K562 (cell line): ENCODE measurements at regions not wholly inside any gene's neighbourhood (a gene's known extent, or its start where the extent isn't known, plus 50 kb on each side); places are given as distances from the start of the nearest gene placed in this dataset.
A peak's percentile ranks its signal among the peaks of the same experiment; 100 is the strongest.

Experiments used
- ATF1 ChIP-seq, 2 experiments: fragments of 450-650 bp in 1 of 2; IDR thresholded peaks; 2 replicates each; pipeline ENCODE4 v1.6.1; 2016; ENCODE audit warnings: missing compliant biosample characterization in 1 of 2, missing genetic modification characterization in 1 of 2
- CBFA2T2 ChIP-seq: fragments of 450-650 bp; conservative IDR thresholded peaks from 2 replicates; pipeline ENCODE4 v1.6.1; 2017; ENCODE audit warnings: mild to moderate bottlenecking
- EP300 ChIP-seq: IDR thresholded peaks from 2 replicates; pipeline ENCODE4 v1.6.1; 2012; ENCODE audit warnings: low read length, improper control_type of control experiment
- ETV5 ChIP-seq: sonication (generic); formaldehyde crosslinking; IDR thresholded peaks from 2 replicates; pipeline ENCODE4 v1.4.0; 2020; ENCODE audit warnings: low read depth, mild to moderate bottlenecking, missing genetic modification reagents
- FOXM1 ChIP-seq, 2 experiments: fragments of 450-650 bp in 1 of 2; sonication (generic) in 1 of 2; formaldehyde crosslinking in 1 of 2; IDR thresholded peaks; 2 replicates each; pipeline versions ENCODE4 v1.6.1 to v1.9.0; 2017 to 2022; ENCODE audit warnings: low read depth in 2 of 2, mild to moderate bottlenecking in 2 of 2, missing genetic modification reagents in 1 of 2, moderate library complexity in 1 of 2
- FOXO4 ChIP-seq: fragments of 450-650 bp; formaldehyde crosslinking; IDR thresholded peaks from 2 replicates; pipeline ENCODE4 v1.4.0; 2020; ENCODE audit warnings: mild to moderate bottlenecking, moderate library complexity
- HDAC1 ChIP-seq, 2 experiments: fragments of 450-650 bp; IDR thresholded peaks; 2 replicates each; pipeline ENCODE4 v1.6.1; 2016 to 2017; ENCODE audit warnings: inconsistent platforms in 1 of 2, mild to moderate bottlenecking in 1 of 2, moderate library complexity in 1 of 2
- HDAC2 ChIP-seq: fragments of 450-650 bp; IDR thresholded peaks from 2 replicates; pipeline ENCODE4 v1.6.1; 2016; ENCODE audit warnings: mild to moderate bottlenecking
- HLTF ChIP-seq: fragments of 450-650 bp; IDR thresholded peaks from 2 replicates; pipeline ENCODE4 v1.6.1; 2016
- LEF1 ChIP-seq: fragments of 450-650 bp; IDR thresholded peaks from 2 replicates; pipeline ENCODE4 v1.6.1; 2016; ENCODE audit warnings: mild to moderate bottlenecking
- NFIC ChIP-seq: fragments of 450-650 bp; IDR thresholded peaks from 2 replicates; pipeline ENCODE4 v1.6.1; 2017; ENCODE audit warnings: mild to moderate bottlenecking, inconsistent platforms
- POLR2AphosphoS5 ChIP-seq: IDR thresholded peaks from 2 replicates; pipeline ENCODE4 v1.6.1; 2011; ENCODE audit warnings: mild to moderate bottlenecking, low read depth, low read length, moderate library complexity; ENCODE audit not compliant: control insufficient read depth, insufficient read depth
- SMAD4 ChIP-seq: fragments of 250-450 bp; sonication (Bioruptor Pico); conservative IDR thresholded peaks from 2 replicates; pipeline ENCODE4 v1.8.0; 2021; ENCODE audit warnings: inconsistent platforms, mild to moderate bottlenecking, moderate library complexity
- STAT5A ChIP-seq: IDR thresholded peaks from 2 replicates; pipeline ENCODE4 v1.6.1; 2012; ENCODE audit warnings: low read length, inconsistent platforms, borderline replicate concordance
- TRIM24 ChIP-seq, 2 experiments: fragments of 450-650 bp; IDR thresholded peaks; 2 replicates each; pipeline ENCODE4 v1.6.1; 2016
- YY1 ChIP-seq, 3 experiments: IDR thresholded peaks; 2 replicates each; pipeline ENCODE4 v1.6.1; 2011; ENCODE audit warnings: low read length in 2 of 3, mild to moderate bottlenecking in 2 of 3, moderate library complexity in 2 of 3, borderline replicate concordance in 1 of 3, control low read depth in 1 of 3, low read depth in 1 of 3; ENCODE audit not compliant: insufficient read depth in 3 of 3, insufficient replicate concordance in 2 of 3, control insufficient read depth in 1 of 3, insufficient read length in 1 of 3; ENCODE audit errors: extremely low read depth in 1 of 3
- ZNF121 ChIP-seq: sonication (generic); formaldehyde crosslinking; conservative IDR thresholded peaks from 2 replicates; pipeline ENCODE4 v1.8.0; 2022; ENCODE audit warnings: missing genetic modification reagents
- ZNF561 ChIP-seq: fragments of 450-650 bp; formaldehyde crosslinking; conservative IDR thresholded peaks from 2 replicates; pipeline ENCODE4 v1.4.0; 2020; ENCODE audit warnings: mild to moderate bottlenecking, moderate library complexity
- ZNF644 ChIP-seq: fragments of 200-800 bp; sonication (Bioruptor generic); IDR thresholded peaks from 2 replicates; pipeline ENCODE4 v1.6.1; 2016; ENCODE audit warnings: low read depth, missing genetic modification characterization, missing compliant biosample characterization
- ZNF696 ChIP-seq: fragments of 250-450 bp; sonication (Bioruptor Pico); conservative IDR thresholded peaks from 2 replicates; pipeline ENCODE4 v1.4.0; 2020; ENCODE audit warnings: mild to moderate bottlenecking, moderate library complexity
- ZZZ3 ChIP-seq: fragments of 450-650 bp; IDR thresholded peaks from 2 replicates; pipeline ENCODE4 v1.6.1; 2016; ENCODE audit warnings: antibody characterized with exemption, mild to moderate bottlenecking, moderate library complexity
- TF ChIP-seq, protein P1 (sequence below): fragments of 450-650 bp; IDR thresholded peaks from 2 replicates; pipeline ENCODE4 v1.6.1; 2018; ENCODE audit not compliant: partially characterized antibody
- TF ChIP-seq, protein P2 (sequence below): sonication (generic); IDR thresholded peaks from 2 replicates; pipeline ENCODE4 v1.6.1; 2016

DNA sequence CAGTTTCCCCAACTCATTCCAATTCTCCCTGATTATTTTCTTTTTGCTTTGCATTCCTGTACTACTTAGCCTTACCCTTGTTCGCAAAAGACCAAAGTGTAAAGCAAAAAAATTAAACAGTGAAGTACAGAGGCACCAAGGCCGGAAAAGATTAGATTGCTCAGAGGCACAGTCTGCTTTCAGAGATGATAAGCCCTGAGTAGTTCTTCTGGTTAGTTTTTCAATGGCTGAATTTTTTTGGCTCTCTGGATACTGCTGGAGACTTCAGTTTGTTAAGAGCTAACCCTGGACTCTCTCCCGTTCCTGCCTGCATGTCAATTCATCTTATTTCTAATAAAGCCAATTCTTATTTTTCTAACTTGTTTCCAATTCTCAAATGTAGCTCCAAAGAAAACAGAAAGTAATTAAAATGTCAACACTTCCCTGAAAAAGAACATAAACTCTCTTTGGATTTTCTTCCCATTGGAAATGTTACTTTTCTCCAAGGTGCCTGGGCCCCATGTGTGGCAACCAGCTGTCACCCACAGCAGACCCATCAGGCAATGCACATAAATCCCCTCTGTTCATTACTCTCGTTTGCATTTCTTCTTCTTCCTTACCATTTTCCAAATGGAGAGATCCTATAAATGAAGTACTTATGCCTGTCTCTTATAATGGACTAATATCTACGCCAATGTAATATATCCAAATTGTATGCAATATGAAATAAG, 142.8 kb downstream of the BTG1 start (continued):
- TF ChIP-seq ZZZ3, result no peak
- peak; percentile 59 for TF ChIP-seq NFIC
- peak; percentile 70; the same call in 1 of the 2 replicates for TF ChIP-seq LEF1
- TF ChIP-seq, protein P1, sequence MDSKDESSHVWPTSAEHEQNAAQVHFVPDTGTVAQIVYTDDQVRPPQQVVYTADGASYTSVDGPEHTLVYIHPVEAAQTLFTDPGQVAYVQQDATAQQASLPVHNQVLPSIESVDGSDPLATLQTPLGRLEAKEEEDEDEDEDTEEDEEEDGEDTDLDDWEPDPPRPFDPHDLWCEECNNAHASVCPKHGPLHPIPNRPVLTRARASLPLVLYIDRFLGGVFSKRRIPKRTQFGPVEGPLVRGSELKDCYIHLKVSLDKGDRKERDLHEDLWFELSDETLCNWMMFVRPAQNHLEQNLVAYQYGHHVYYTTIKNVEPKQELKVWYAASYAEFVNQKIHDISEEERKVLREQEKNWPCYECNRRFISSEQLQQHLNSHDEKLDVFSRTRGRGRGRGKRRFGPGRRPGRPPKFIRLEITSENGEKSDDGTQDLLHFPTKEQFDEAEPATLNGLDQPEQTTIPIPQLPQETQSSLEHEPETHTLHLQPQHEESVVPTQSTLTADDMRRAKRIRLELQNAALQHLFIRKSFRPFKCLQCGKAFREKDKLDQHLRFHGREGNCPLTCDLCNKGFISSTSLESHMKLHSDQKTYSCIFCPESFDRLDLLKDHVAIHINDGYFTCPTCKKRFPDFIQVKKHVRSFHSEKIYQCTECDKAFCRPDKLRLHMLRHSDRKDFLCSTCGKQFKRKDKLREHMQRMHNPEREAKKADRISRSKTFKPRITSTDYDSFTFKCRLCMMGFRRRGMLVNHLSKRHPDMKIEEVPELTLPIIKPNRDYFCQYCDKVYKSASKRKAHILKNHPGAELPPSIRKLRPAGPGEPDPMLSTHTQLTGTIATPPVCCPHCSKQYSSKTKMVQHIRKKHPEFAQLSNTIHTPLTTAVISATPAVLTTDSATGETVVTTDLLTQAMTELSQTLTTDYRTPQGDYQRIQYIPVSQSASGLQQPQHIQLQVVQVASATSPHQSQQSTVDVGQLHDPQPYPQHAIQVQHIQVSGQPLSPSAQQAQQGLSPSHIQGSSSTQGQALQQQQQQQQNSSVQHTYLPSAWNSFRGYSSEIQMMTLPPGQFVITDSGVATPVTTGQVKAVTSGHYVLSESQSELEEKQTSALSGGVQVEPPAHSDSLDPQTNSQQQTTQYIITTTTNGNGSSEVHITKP, result no peak
- no peak for TF ChIP-seq ZNF696 (CRISPR knock-in tag)
- no peak for TF ChIP-seq FOXO4
- peak; percentile 43; the same call in 1 of the 2 replicates for TF ChIP-seq ETV5 (CRISPR knock-in tag)
- peak; percentile 71; the same call in 1 of the 2 replicates for TF ChIP-seq FOXM1 (IDR thresholded peaks at IDR 0.05; ENCODE audit: low read depth)
- TF ChIP-seq FOXM1 (CRISPR knock-in tag; IDR thresholded peaks at IDR 0.05; ENCODE audit: low read depth), result no peak
- TF ChIP-seq HLTF, result no peak
- TF ChIP-seq, protein P2, sequence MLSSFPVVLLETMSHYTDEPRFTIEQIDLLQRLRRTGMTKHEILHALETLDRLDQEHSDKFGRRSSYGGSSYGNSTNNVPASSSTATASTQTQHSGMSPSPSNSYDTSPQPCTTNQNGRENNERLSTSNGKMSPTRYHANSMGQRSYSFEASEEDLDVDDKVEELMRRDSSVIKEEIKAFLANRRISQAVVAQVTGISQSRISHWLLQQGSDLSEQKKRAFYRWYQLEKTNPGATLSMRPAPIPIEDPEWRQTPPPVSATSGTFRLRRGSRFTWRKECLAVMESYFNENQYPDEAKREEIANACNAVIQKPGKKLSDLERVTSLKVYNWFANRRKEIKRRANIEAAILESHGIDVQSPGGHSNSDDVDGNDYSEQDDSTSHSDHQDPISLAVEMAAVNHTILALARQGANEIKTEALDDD, result peak; percentile 78
- peak in 1 of 3 experiments; percentile 38 for TF ChIP-seq YY1 (IDR thresholded peaks at IDR 0.05; ENCODE audit: borderline replicate concordance in 1 of 3, control insufficient read depth in 1 of 3, extremely low read depth in 1 of 3, insufficient read depth in 3 of 3, insufficient read length in 1 of 3, insufficient replicate concordance in 2 of 3, low read depth in 1 of 3, low read length in 2 of 3)
- TF ChIP-seq CBFA2T2, result peak; percentile 88
- peak; percentile 25 to 75; a peak in 3 of 4 replicates for TF ChIP-seq TRIM24 (IDR thresholded peaks at IDR 0.05)
- TF ChIP-seq POLR2AphosphoS5, result peak; percentile 81; the same call in 1 of the 2 replicates
- no peak for TF ChIP-seq SMAD4 (CRISPR knock-in tag)
- no peak for TF ChIP-seq ZNF121 (CRISPR knock-in tag)
- peak; percentile 28 to 51; a peak in 3 of 4 replicates for TF ChIP-seq HDAC1 (IDR thresholded peaks at IDR 0.05)
- TF ChIP-seq STAT5A, result peak; percentile 63
- TF ChIP-seq ATF1 (CRISPR knock-in tag; IDR thresholded peaks at IDR 0.05), result no peak
- no peak for TF ChIP-seq ATF1 (tag; IDR thresholded peaks at IDR 0.05)
- peak; percentile 86; the same call in 1 of the 2 replicates for TF ChIP-seq EP300
- TF ChIP-seq HDAC2, result peak; percentile 35
- no peak for TF ChIP-seq ZNF644 (tag)
- no peak for TF ChIP-seq ZNF561 (CRISPR knock-in tag)
